Middle frontal gyrus (tissue), 1 donor: ENCODE measurements at regions not wholly inside any gene's neighbourhood (a gene's known extent, or its start where the extent isn't known, plus 50 kb on each side); places are given as distances from the start of the nearest gene placed in this dataset.
"Not testable (repeated sequence)": the region's sequence is repeated elsewhere in the genome, so short reads cannot be mapped to it uniquely, and the experiment has no call there.

Experiments
- DNase-seq: peaks from one replicate; pipeline ENCODE4 v3.0.0-alpha.2; 2015; ENCODE audit warnings: low spot score; ENCODE audit errors: extremely low spot score

- DNase-seq, result no peak
Measured at GRCh38 chr17:59494757-59495368, 70.5 kb upstream of the DHX40 start.

DNA sequence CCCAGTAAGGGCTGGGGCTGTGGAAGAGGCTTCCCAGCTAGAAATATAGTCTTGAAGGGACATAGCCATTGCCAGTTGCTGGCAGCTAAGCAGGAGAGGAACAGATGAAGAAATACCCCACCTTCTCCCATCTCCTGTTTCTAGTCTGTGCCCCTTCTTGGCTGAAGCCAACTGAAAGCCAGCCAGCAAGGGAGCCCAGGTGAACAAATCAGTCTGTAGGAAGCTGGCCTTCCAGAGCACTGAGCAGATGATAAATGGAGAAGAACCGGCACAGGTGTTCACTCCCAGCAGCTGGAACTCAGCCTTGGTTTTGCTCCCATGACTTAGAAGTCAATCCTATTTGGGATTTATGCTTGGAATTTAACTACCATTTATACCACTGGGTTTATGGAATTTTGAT, 69.2 kb upstream of the DHX40 start:
- no peak for DNase-seq

- no peak for DNase-seq
Measured at GRCh38 chr17:59498530-59499307, 66.7 kb upstream of the DHX40 start.

GRCh38 chr17:59500086-59500655, 65.2 kb upstream of the DHX40 start:
- DNase-seq, result not testable (repeated sequence)

DNA sequence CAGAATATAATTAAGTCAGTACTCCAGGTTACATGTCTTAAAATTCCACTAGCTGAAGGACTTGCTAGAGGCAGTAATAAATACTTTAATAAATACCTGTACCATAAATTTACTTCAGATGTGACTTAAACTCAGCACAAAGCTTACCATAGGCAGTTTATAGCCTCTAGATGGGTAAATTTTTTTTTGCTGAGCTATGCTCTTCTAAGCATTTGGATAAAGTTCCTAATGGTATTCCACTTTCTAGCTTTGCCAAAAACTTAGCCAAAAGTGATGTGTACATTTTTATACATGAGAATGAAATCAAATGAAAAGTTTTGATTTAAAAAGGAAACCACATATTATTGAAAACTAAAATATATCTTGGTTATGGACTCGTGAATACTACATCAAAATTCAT, 63.7 kb upstream of the DHX40 start:
- no peak for DNase-seq

- DNase-seq, result no peak
Measured at GRCh38 chr17:59502800-59503199, 62.6 kb upstream of the DHX40 start.

GRCh38 chr17:59503500-59503899, 61.9 kb upstream of the DHX40 start:
- no peak for DNase-seq

DNA sequence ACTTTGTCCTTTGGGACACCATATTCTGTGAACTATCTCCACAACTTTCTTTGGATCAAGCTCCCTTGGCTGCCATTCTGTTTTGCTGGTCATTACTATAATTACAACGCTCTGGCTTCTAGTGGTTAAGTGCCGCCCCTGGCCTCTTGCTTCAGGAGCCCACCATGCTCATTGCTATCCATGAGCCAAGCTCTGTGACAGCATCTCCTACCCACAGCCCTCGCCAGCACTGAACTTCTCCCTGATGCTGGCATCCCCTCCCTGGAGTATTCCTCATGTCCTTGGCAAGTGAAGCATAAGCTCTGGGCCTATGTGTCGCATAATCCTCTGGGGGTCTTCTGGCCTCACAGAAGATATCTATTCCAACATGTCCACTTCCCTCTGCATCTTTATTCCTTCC, 60.6 kb upstream of the DHX40 start:
- DNase-seq, result no peak

- DNase-seq, result no peak
Measured at GRCh38 chr17:59505610-59506276, 59.7 kb upstream of the DHX40 start.

- DNase-seq, result no peak
Measured at GRCh38 chr17:59506894-59507726, 58.3 kb upstream of the DHX40 start.

- no peak for DNase-seq
Measured at GRCh38 chr17:59508999-59509625, 56.3 kb upstream of the DHX40 start.

- no peak for DNase-seq
Measured at GRCh38 chr17:59510611-59511010, 54.8 kb upstream of the DHX40 start.

- no peak for DNase-seq
Measured at GRCh38 chr17:59511726-59512125, 53.7 kb upstream of the DHX40 start.

DNA sequence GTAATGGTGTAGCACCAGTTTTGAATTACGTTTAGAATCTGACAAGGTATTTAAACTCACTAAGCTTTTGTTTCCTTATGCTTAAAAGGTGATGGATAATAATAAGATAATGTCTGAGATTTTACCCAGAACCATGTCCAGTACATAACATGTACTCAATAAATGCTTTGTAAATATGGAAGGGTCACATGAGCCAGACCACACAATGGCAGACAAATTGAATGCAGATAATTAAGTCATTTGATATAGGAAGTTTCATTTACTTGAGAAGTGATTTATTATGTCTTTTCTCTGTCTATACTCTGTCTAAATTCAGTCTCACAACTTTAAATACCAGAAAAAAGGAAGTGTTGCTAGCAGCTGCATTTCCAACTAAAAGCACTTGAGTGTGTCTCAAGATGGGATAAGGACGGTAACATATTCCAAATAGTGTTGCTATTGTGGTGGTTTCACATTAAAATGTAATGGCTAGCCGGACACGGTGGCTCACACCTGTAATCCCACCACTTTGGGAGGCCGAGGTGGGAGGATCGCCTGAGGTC, 52.5 kb upstream of the DHX40 start:
- no peak for DNase-seq

- DNase-seq, result no peak
Measured at GRCh38 chr17:59513934-59514841, 51.2 kb upstream of the DHX40 start.
